ENCODE measurements at regions not wholly inside any gene's neighbourhood (a gene's known extent, or its start where the extent isn't known, plus 50 kb on each side); places are given as distances from the start of the nearest gene placed in this dataset.

DNA sequence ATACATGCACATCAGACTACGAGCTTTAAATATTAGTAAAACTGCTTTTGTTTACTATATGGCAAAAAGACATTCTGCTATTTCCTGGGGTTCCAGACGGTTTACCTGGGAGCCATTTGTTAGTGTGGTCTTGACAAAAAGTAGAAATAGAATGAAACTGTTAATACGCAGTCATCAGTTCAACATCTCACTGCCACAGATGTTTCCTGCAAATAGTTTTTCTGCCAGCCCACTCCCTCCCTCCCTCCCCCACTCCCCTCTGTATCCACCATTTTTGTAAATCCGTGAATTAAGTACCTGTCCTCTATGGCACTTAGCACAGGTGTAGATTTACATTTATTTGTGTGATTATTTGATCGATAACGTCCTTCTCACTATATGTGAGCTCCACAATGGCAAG is 74.6 kb upstream of the TPK1 start:
- Histone ChIP-seq H3K27ac (no peak overlapping the region), H3K36me3 (no peaks in the 10 kb centered on the region), H3K4me3 (no peak overlapping the region), H3K4me1 (no peaks in the 10 kb centered on the region), H3K27me3 (no peaks in the 10 kb centered on the region), H3K9me3 (no peaks in the 10 kb centered on the region)
- DNase-seq: no peak
- ATAC-seq: no peak
- intact Hi-C loops (cut with DNase I; ENCODE audit: low total_unique reads) (no loop called here), in situ Hi-C loops (cut with MboI; ENCODE audit: low sequenced_read_pairs in 4 of 4) (no loop called here)
- no peak for TF ChIP-seq POLR2A (IDR thresholded peaks at IDR 0.05)
- TF ChIP-seq, protein P1, sequence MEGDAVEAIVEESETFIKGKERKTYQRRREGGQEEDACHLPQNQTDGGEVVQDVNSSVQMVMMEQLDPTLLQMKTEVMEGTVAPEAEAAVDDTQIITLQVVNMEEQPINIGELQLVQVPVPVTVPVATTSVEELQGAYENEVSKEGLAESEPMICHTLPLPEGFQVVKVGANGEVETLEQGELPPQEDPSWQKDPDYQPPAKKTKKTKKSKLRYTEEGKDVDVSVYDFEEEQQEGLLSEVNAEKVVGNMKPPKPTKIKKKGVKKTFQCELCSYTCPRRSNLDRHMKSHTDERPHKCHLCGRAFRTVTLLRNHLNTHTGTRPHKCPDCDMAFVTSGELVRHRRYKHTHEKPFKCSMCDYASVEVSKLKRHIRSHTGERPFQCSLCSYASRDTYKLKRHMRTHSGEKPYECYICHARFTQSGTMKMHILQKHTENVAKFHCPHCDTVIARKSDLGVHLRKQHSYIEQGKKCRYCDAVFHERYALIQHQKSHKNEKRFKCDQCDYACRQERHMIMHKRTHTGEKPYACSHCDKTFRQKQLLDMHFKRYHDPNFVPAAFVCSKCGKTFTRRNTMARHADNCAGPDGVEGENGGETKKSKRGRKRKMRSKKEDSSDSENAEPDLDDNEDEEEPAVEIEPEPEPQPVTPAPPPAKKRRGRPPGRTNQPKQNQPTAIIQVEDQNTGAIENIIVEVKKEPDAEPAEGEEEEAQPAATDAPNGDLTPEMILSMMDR (IDR thresholded peaks at IDR 0.05 in 4 of 5, conservative IDR thresholded peaks at IDR 0.05 in 1 of 5): no peak

DNA sequence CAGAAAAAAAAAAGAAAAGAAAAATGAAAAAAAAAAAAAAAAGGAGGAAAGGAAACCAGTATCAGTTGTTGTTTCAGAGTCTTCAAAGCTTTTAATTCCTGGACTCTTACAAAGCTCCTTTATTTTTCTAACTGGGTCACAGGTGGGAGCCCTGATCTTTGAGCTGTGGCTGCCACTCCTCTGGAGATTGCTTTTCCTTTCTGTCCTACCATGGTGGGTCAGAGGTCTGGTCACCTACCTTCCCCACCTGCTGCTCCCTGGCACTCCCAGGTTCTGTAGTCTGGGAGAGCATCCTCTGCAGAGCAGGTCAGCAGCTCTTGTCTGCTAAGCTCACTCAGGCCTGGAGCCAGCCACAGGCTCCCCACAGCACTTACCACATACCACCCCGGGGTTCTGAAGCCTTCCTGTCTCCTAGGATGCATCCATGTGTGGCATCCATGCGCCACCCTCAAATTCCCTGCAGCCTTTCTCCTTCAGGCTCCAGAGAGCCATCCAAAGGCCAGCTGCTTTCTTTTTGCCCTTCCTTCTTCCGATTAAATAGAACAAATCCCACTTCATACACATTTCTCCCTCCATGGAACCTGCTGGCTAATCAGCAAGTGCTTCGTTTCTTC is 73.2 kb upstream of the TPK1 start:
- ATAC-seq: no peak
- TF ChIP-seq, protein P1 (IDR thresholded peaks at IDR 0.05 in 4 of 5, conservative IDR thresholded peaks at IDR 0.05 in 1 of 5): no peak
- no peak for TF ChIP-seq POLR2A (IDR thresholded peaks at IDR 0.05)

DNA sequence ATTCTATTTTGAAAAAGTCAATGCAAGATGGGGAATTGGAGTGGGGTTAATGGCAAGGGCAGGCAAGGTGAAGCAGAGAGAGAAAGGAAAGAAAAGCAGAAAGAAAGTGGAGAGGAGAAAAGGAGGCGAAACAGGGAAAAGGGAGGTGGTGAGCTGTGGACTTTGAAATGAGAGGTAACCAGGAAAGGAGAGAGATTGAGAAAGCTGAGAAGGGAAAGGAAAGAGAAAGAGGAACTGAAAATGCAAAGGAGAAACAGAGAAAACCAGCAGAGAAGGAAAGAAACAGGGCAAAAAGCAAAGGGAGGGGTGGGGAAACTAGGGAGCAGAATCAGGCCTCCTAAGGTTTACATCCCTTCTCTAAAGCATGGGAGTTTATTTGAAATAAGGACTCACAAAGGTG is 72.5 kb upstream of the TPK1 start:
- Histone ChIP-seq H3K27ac (no peak overlapping the region), H3K4me1 (no peaks in the 10 kb centered on the region), H3K4me3 (no peak overlapping the region), H3K27me3 (no peaks in the 10 kb centered on the region), H3K36me3 (no peaks in the 10 kb centered on the region), H3K9me3 (no peaks in the 10 kb centered on the region)
- no peak for DNase-seq
- ATAC-seq: no peak
- TF ChIP-seq POLR2A (IDR thresholded peaks at IDR 0.05): no peak
- TF ChIP-seq, protein P1 (IDR thresholded peaks at IDR 0.05 in 4 of 5, conservative IDR thresholded peaks at IDR 0.05 in 1 of 5): no peak
- in situ Hi-C loops (cut with MboI; ENCODE audit: low sequenced_read_pairs in 4 of 4): no loop called here
- intact Hi-C loops (cut with DNase I; ENCODE audit: low total_unique reads): no loop called here

More for the DNA sequence above, 73.2 kb upstream of the TPK1 start:
- intact Hi-C loops (cut with DNase I; ENCODE audit: low total_unique reads) (no loop called here), in situ Hi-C loops (cut with MboI; ENCODE audit: low sequenced_read_pairs in 4 of 4) (no loop called here)
- Histone ChIP-seq H3K27ac (no peak overlapping the region), H3K4me3 (no peak overlapping the region), H3K36me3 (no peaks in the 10 kb centered on the region), H3K4me1 (no peaks in the 10 kb centered on the region), H3K9me3 (no peaks in the 10 kb centered on the region), H3K27me3 (no peaks in the 10 kb centered on the region)
- DNase-seq: no peak

DNA sequence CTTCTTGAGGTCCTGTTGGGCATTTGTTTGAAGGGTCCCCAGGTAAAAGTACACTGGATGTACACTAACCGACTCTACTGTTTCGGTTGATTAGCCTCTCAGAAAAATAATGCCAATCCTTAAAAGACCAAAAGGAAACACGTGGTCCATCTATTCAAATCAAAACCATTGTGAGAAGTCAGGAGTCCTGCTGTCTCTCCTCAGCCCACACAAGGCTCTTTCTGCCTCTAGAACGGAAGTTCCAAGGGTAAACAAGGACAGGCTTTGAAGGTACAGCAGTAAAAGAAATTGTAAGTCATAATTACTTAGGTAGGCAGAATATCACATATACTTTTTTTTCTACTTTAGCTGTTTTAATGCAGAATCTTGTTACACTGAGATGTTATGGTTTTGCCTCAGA is 71.7 kb upstream of the TPK1 start:
- TF ChIP-seq POLR2A (IDR thresholded peaks at IDR 0.05): no peak
- Histone ChIP-seq H3K36me3 (no peaks in the 10 kb centered on the region), H3K27ac (no peak overlapping the region), H3K4me1 (no peaks in the 10 kb centered on the region), H3K9me3 (no peaks in the 10 kb centered on the region), H3K27me3 (no peaks in the 10 kb centered on the region), H3K4me3 (no peak overlapping the region)
- intact Hi-C loops (cut with DNase I; ENCODE audit: low total_unique reads): no loop called here
- in situ Hi-C loops (cut with MboI; ENCODE audit: low sequenced_read_pairs in 4 of 4): no loop called here
- DNase-seq (no peak), ATAC-seq (no peak)

DNA sequence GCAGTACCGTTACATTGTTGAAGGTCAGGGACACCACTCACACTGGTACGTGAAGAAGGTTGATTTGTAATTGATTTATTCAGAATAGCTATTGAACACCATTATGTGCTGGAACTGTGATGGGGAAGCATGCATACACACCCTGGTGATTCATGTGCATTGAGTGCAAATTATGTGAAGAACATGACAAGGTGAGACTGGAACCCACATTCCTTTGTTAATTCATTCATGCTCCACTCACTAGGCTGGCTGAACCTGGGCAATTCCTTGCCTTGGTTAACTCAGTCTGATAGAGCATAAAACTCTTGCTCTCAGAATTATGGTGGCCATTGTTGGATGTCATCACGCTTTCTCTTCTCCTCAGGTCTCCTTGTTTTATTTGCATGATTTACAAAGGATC is 67.3 kb upstream of the TPK1 start:
- TF ChIP-seq POLR2A (IDR thresholded peaks at IDR 0.05): no peak
- TF ChIP-seq, protein P1 (IDR thresholded peaks at IDR 0.05 in 4 of 5, conservative IDR thresholded peaks at IDR 0.05 in 1 of 5): no peak
- ATAC-seq (no peak), DNase-seq (no peak)
- intact Hi-C loops (cut with DNase I; ENCODE audit: low total_unique reads) (no loop called here), in situ Hi-C loops (cut with MboI; ENCODE audit: low sequenced_read_pairs in 4 of 4) (no loop called here)
- Histone ChIP-seq H3K4me1 (no peaks in the 10 kb centered on the region), H3K9me3 (no peaks in the 10 kb centered on the region), H3K36me3 (no peaks in the 10 kb centered on the region), H3K27me3 (no peaks in the 10 kb centered on the region), H3K4me3 (no peak overlapping the region), H3K27ac (no peak overlapping the region)
